ENCODE measurements at regions not wholly inside any gene's neighbourhood (a gene's known extent, or its start where the extent isn't known, plus 50 kb on each side); places are given as distances from the start of the nearest gene placed in this dataset.

GRCh38 chr10:42999385-43000020 lies 77.4 kb upstream of the RET start:
- TF ChIP-seq ZNF777 (tag by site-specific recombination; IDR thresholded peaks at IDR 0.05; ENCODE audit: borderline replicate concordance) (no peak), ZNF274 (IDR thresholded peaks at IDR 0.05; ENCODE audit: low read length) (no peak), ZNF274 (tag by site-specific recombination; IDR thresholded peaks at IDR 0.05; ENCODE audit: borderline replicate concordance) (no peak), CTCF (tag by site-specific recombination; IDR thresholded peaks at IDR 0.05) (no peak)

Data from HEK293 (cell line).